T-helper 17 cell (primary cell): ENCODE measurements at regions not wholly inside any gene's neighbourhood (a gene's known extent, or its start where the extent isn't known, plus 50 kb on each side); places are given as distances from the start of the nearest gene placed in this dataset.
"Not testable (repeated sequence)": the region's sequence is repeated elsewhere in the genome, so short reads cannot be mapped to it uniquely, and the experiment has no call there.

Experiments used
- ATAC-seq: fragments of 150-1000 bp; cut with Tn5 transposase; 2 replicates; pipeline ENCODE4 v1.10.0; 2021; ENCODE audit warnings: mild to moderate bottlenecking, moderate library complexity
- DNase-seq, 3 donors: peaks; one replicate each; pipeline versions ENCODE4 v3.0.0 to v3.0.0-alpha.2; 2020 to 2021
- H3K9me3 ChIP-seq: one replicate; pipeline ENCODE4 v1.7.0; 2013; ENCODE audit warnings: low read length, mild to moderate bottlenecking; ENCODE audit not compliant: control insufficient read depth, poor library complexity, severe bottlenecking
- H3K27ac Mint-ChIP-seq: one replicate; pipeline ENCODE4 v1.8.0; 2022; ENCODE audit warnings: mild to moderate bottlenecking, moderate library complexity, mixed read lengths
- H3K27me3 Mint-ChIP-seq: one replicate; pipeline ENCODE4 v1.8.0; 2022; ENCODE audit warnings: mixed read lengths
- H3K36me3 Mint-ChIP-seq: one replicate; pipeline ENCODE4 v1.8.0; 2022; ENCODE audit warnings: low read depth, mixed read lengths
- H3K4me1 Mint-ChIP-seq: one replicate; pipeline ENCODE4 v1.8.0; 2022; ENCODE audit warnings: mild to moderate bottlenecking, mixed read lengths
- H3K4me3 Mint-ChIP-seq: one replicate; pipeline ENCODE4 v1.8.0; 2022; ENCODE audit warnings: mild to moderate bottlenecking, moderate library complexity, mixed read lengths

DNA sequence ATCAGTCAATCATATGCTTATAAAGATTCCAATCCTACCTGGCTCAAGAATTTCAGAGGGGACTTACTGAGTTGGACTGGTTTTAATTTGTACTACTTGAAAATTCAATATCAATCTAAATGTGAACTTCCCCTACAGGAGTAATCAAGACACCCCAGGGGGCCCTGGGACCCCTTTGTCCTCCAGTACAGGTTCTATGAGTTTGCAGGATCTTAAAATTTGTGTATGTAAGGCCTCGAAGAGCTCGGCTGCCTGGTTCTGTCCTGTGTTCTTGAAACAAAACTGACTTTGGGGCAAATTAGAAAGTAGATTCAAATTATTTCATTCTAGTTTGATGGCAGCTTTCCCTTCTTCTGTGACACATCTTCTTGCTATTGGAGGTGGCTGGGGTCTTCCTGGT lies 261.3 kb downstream of the KCNRG start:
- H3K9me3 ChIP-seq, result no peaks in the 10 kb centered on the region
- Mint-ChIP-seq H3K4me3 (no peak overlapping the region), H3K36me3 (no peaks in the 10 kb centered on the region), H3K4me1 (no peaks in the 10 kb centered on the region), H3K27me3 (no peaks in the 10 kb centered on the region), H3K27ac (no peak overlapping the region)
- no peak for DNase-seq
- no peak for ATAC-seq

- Mint-ChIP-seq H3K36me3 (no peaks in the 10 kb centered on the region), H3K4me1 (no peaks in the 10 kb centered on the region), H3K4me3 (no peak overlapping the region), H3K27ac (no peak overlapping the region), H3K27me3 (no peaks in the 10 kb centered on the region)
- no peaks in the 10 kb centered on the region for H3K9me3 ChIP-seq
- no peak for ATAC-seq
- DNase-seq, result no peak
These were observed 261.9 kb downstream of the KCNRG start for GRCh38 chr13:50277127-50277526.

DNA sequence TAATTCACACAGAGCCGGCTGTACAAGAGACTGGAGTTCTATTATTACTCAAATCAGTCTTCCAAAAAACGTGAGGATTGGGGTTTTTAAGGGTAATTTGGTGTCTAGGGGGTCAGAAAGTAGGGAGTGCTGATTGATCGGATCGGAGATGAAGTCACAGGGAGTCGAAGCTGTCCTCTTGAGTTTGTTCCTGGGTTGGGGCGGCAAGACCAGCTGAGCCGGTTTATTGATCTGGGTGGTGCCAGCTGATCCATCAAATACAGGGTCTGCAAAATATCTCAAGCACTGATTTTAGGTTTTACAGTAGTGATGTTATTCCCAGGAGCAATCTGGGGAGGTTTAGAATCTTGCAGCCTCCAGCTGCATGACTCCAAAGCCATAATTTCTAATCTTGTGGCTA lies 262.7 kb downstream of the KCNRG start:
- no peaks in the 10 kb centered on the region for H3K27me3 Mint-ChIP-seq
- DNase-seq, result no peak
- H3K4me1 Mint-ChIP-seq, result no peaks in the 10 kb centered on the region
- H3K9me3 ChIP-seq, result no peaks in the 10 kb centered on the region
- no peak overlapping the region for H3K4me3 Mint-ChIP-seq
- no peaks in the 10 kb centered on the region for H3K36me3 Mint-ChIP-seq
- ATAC-seq, result no peak
- no peak overlapping the region for H3K27ac Mint-ChIP-seq

DNA sequence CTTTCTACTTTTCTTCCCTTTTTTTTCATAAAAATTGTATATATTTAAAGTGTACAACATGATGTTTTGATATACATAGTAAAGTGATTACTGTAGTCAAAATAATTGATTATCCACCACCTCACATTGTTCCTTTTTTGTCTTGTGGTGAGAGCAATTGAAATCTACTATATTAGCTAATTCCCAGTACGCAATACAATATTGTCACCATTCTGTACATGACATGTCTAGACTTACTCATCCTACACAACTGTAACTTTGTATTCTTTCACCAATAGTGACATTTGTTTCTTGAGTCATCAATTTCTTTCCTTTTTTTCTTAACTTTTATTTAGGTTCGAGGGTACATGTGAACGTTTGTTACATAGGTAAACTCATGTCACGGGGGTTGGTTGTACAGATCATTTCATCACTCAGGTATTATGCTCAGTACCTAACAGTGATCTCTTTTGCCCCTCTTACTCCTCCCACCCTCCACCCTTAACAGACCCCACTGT lies 265.2 kb downstream of the KCNRG start:
- Mint-ChIP-seq H3K4me3 (no peak overlapping the region), H3K27me3 (no peaks in the 10 kb centered on the region), H3K27ac (no peak overlapping the region), H3K4me1 (peaks cover 6% of the 10 kb centered on the region), H3K36me3 (peaks cover 2% of the 10 kb centered on the region)
- no peak for DNase-seq
- no peaks in the 10 kb centered on the region for H3K9me3 ChIP-seq
- ATAC-seq, result no peak

- Mint-ChIP-seq H3K27ac (no peak overlapping the region), H3K4me3 (no peak overlapping the region), H3K36me3 (peaks cover 2% of the 10 kb centered on the region), H3K27me3 (no peaks in the 10 kb centered on the region), H3K4me1 (peaks cover 8% of the 10 kb centered on the region)
- DNase-seq (no peak), ATAC-seq (no peak)
- no peaks in the 10 kb centered on the region for H3K9me3 ChIP-seq
These were observed 266.8 kb downstream of the KCNRG start for GRCh38 chr13:50282016-50282415.

- DNase-seq (no peak), ATAC-seq (no peak)
- Mint-ChIP-seq H3K4me1 (peaks cover 8% of the 10 kb centered on the region), H3K27me3 (no peaks in the 10 kb centered on the region), H3K4me3 (no peak overlapping the region), H3K36me3 (peaks cover 2% of the 10 kb centered on the region), H3K27ac (no peak overlapping the region)
- no peaks in the 10 kb centered on the region for H3K9me3 ChIP-seq
These were observed 267.8 kb downstream of the KCNRG start for GRCh38 chr13:50283017-50283416.

- H3K36me3 Mint-ChIP-seq, result peaks cover 2% of the 10 kb centered on the region
- H3K9me3 ChIP-seq, result no peaks in the 10 kb centered on the region
- H3K27ac Mint-ChIP-seq, result no peak overlapping the region
- ATAC-seq (no peak), DNase-seq (no peak)
- H3K4me3 Mint-ChIP-seq, result no peak overlapping the region
- H3K27me3 Mint-ChIP-seq, result no peaks in the 10 kb centered on the region
- H3K4me1 Mint-ChIP-seq, result peaks cover 8% of the 10 kb centered on the region
These were observed 269.3 kb downstream of the KCNRG start for GRCh38 chr13:50284540-50284939.

DNA sequence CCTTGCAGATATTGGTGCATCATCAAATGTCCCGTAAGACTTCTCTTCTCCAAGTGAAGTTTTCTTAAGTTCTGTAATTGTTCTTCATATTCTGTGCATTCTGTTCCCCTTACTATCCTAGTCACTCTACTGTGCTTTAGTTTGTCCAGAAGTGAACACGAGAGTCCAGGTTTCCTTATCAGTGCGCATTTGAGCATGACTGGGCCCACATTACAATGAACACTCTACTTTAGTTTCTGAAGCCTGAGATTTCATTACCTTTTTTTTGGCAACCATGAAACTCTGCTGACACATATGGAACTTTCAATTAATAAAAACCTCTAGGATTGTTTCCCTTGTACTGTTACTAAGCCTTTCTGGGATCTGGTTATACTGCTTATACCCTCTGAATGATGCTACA lies 270.0 kb downstream of the KCNRG start:
- ATAC-seq, result no peak
- Mint-ChIP-seq H3K4me1 (peaks cover 8% of the 10 kb centered on the region), H3K4me3 (no peak overlapping the region), H3K27ac (no peak overlapping the region), H3K36me3 (peaks cover 2% of the 10 kb centered on the region), H3K27me3 (no peaks in the 10 kb centered on the region)
- no peaks in the 10 kb centered on the region for H3K9me3 ChIP-seq
- DNase-seq, result no peak

- Mint-ChIP-seq H3K36me3 (peaks cover 2% of the 10 kb centered on the region), H3K4me1 (peaks cover 10% of the 10 kb centered on the region), H3K27ac (peak overlapping the region; percentile 41), H3K4me3 (no peak overlapping the region), H3K27me3 (no peaks in the 10 kb centered on the region)
- ATAC-seq (no peak), DNase-seq (no peak)
- no peaks in the 10 kb centered on the region for H3K9me3 ChIP-seq
These were observed 271.1 kb downstream of the KCNRG start for GRCh38 chr13:50286324-50286723.

GRCh38 chr13:50290186-50290585 lies 274.9 kb downstream of the KCNRG start:
- Mint-ChIP-seq H3K4me1 (peaks cover 10% of the 10 kb centered on the region), H3K27ac (no peak overlapping the region), H3K27me3 (no peaks in the 10 kb centered on the region), H3K4me3 (no peak overlapping the region), H3K36me3 (peaks cover 1% of the 10 kb centered on the region)
- no peaks in the 10 kb centered on the region for H3K9me3 ChIP-seq
- no peak for ATAC-seq
- no peak for DNase-seq

- DNase-seq (no peak), ATAC-seq (no peak)
- Mint-ChIP-seq H3K27me3 (no peaks in the 10 kb centered on the region), H3K27ac (no peak overlapping the region), H3K36me3 (peaks cover 2% of the 10 kb centered on the region), H3K4me3 (no peak overlapping the region), H3K4me1 (peaks cover 8% of the 10 kb centered on the region)
- H3K9me3 ChIP-seq, result no peaks in the 10 kb centered on the region
These were observed 276.4 kb downstream of the KCNRG start for GRCh38 chr13:50291611-50292010.

- peaks cover 8% of the 10 kb centered on the region for H3K4me1 Mint-ChIP-seq
- peaks cover 2% of the 10 kb centered on the region for H3K36me3 Mint-ChIP-seq
- H3K9me3 ChIP-seq, result no peaks in the 10 kb centered on the region
- H3K27me3 Mint-ChIP-seq, result no peaks in the 10 kb centered on the region
- DNase-seq, result no peak
- ATAC-seq, result no peak
- H3K4me3 Mint-ChIP-seq, result no peak overlapping the region
- no peak overlapping the region for H3K27ac Mint-ChIP-seq
These were observed 276.8 kb downstream of the KCNRG start for GRCh38 chr13:50292081-50292480.

DNA sequence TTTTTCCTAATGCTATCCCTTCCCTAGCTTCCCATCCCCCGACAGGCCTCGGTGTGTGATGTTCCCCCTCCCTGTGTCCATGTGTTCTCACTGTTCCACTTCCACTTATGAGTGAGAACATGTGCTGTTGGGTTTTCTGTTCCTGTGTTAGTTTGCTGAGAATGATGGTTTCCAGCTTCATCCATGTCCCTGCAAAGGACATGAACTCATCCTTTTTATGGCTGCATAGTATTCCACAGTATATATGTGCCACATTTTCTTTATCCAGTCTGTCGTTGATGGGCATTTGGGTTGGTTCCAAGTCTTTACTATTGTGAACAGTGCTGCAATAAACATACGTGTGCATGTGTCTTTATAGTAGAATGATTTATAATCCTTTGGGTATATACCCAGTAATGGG lies 279.2 kb downstream of the KCNRG start:
- H3K4me3 Mint-ChIP-seq, result not testable (repeated sequence)
- peaks cover 21% of the 10 kb centered on the region for H3K4me1 Mint-ChIP-seq

GRCh38 chr13:50299546-50300249 lies 284.5 kb downstream of the KCNRG start:
- peak overlapping the region; percentile 17 for H3K27ac Mint-ChIP-seq
- no peaks in the 10 kb centered on the region for H3K9me3 ChIP-seq
- DNase-seq (no peak), ATAC-seq (no peak)
- H3K27me3 Mint-ChIP-seq, result no peaks in the 10 kb centered on the region
- no peak overlapping the region for H3K4me3 Mint-ChIP-seq
- peaks cover 7% of the 10 kb centered on the region for H3K36me3 Mint-ChIP-seq
- peaks cover 19% of the 10 kb centered on the region for H3K4me1 Mint-ChIP-seq

More for the DNA sequence above, 279.2 kb downstream of the KCNRG start:
- not testable (repeated sequence) for DNase-seq, ATAC-seq, H3K9me3 ChIP-seq, H3K27me3 Mint-ChIP-seq, H3K36me3 Mint-ChIP-seq, H3K27ac Mint-ChIP-seq
